Ovary (tissue), 3 donors: ENCODE measurements at regions not wholly inside any gene's neighbourhood (a gene's known extent, or its start where the extent isn't known, plus 50 kb on each side); places are given as distances from the start of the nearest gene placed in this dataset.

Source experiments
- CTCF ChIP-seq, 3 donors: fragments of 450-650 bp in 2 of 3; fragments of 200-600 bp in 1 of 3; IDR thresholded peaks; one replicate each; pipeline versions ENCODE4 v1.5.1 to v1.8.0; 2016 to 2022; ENCODE audit warnings: antibody characterized with exemption in 3 of 3, mild to moderate bottlenecking in 1 of 3
- POLR2A ChIP-seq: fragments of 450-650 bp; IDR thresholded peaks from one replicate; pipeline ENCODE4 v1.6.1; 2017; ENCODE audit warnings: antibody characterized with exemption, mild to moderate bottlenecking, moderate library complexity
- donor health status: DM: no; HTN: no; CAD: no.

DNA sequence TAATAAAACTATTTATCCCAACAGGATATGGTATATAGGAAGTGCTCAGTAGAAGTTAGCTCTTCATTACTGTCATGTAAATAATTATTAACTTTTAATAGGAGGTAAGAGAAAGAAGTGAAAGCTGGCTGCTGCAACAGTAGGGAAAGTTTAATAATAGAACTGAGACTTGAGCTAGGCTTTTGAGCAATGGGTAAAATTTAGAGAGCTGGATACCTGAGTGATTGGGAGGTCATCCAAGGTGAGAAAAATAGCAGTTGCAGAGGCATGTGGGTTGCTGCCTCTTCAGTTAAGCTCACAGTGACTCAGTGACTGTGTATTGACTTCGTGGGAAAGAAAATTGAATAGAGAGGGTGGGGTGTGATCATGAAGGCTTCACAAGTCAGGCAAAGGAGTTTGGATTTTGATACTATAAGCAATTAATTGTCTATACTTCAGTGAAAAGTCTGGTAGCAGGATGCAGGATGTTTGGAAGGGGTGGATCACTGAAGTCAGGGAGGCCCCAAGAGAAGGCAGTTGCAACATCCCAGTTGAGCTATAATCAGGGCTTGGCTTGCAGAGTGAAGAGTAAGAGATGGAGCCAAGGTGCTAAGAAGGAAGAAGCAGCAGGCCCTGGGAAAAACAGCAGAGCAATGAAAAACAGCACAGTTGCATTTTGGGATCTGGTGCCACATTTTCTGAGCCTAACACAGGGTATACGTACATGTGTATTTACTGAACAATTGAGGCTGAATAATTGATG lies 172.0 kb upstream of the FRMD6 start:
- TF ChIP-seq CTCF (IDR thresholded peaks at IDR 0.05) (no peak), POLR2A (no peak)
